ENCODE measurements at regions not wholly inside any gene's neighbourhood (a gene's known extent, or its start where the extent isn't known, plus 50 kb on each side); places are given as distances from the start of the nearest gene placed in this dataset.

DNA sequence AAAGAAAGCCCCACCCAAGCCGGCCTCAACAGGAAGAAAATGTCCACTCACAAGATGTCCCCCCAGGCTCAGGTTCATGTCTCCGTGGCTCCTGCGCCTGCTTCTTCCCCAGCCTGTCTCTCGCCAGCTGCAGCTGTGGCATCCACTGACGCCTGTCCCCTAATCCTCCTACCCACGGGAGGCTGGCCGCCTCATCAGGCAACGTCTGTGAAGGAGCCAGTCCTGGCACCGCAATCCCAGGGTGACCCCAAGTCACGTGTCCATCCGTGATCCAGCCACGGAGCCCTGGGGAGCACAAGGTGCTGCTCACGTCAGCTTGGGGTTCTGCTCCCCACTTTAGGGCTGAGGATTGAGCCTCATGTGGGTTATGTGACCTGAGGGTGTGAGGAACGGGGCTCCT lies 640.3 kb downstream of the CDH26 start:
- no peak for DNase-seq

- DNase-seq = no peak
Measured at GRCh38 chr20:60599381-60599780, 641.2 kb downstream of the CDH26 start.

DNA sequence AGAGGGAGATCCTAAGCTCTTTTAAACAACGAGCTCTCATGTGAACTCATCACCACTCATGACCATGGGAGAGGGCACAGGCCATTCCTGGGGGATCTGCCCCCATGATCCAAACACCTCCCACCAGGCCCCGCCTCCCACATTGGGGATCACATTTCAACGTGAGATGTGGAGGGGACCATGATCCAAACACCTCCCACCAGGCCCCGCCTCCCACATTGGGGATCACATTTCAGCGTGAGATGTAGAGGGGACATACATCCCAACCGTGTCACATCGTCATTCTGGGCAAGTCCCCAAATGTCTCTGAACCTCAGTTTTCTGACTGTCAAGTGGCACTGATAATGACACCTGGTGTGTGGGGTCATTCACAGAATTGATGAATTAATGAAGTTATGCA lies 641.8 kb downstream of the CDH26 start:
- no peak for DNase-seq

GRCh38 chr20:60624066-60624465 lies 628.0 kb upstream of the CDH4 start:
- no peak for DNase-seq

DNA sequence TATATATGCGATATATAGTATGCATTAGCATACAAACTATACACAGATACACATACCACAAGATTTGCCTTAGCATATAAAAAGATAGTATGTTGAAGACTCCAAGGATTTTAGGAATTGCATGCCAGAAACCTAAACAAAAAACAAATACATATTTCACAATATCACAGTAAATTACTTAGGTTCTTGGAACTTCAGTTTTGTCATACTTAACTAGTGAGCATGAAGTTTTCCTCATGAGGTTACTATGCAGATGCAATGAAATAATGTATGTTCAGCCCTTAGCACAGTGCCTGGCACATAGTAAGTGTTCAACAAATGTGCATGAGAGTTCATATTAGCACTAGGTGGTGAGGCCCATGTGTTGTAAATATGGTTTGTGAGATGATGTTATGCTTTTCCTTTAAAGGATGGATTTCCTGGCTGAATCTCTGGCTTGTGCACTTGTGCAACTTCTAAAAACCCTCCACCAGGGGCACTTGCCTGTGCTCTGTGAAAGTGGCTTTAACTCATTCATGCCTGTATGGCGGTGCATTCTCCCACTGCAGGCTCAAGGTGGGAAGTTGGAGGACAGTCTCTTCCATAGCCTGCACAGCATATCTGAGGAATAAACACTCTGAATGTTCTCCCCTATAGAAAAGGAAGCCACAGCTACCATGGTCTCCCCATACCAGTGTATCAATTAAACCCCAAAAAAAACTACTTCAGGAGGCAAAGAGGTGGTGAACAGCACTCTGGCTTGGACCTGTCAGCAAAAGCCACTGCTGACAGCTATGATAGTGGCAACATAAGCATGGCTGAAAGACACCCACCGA lies 624.1 kb upstream of the CDH4 start:
- DNase-seq = no peak

- DNase-seq = no peak
Measured at GRCh38 chr20:60628749-60629148, 623.3 kb upstream of the CDH4 start.

DNA sequence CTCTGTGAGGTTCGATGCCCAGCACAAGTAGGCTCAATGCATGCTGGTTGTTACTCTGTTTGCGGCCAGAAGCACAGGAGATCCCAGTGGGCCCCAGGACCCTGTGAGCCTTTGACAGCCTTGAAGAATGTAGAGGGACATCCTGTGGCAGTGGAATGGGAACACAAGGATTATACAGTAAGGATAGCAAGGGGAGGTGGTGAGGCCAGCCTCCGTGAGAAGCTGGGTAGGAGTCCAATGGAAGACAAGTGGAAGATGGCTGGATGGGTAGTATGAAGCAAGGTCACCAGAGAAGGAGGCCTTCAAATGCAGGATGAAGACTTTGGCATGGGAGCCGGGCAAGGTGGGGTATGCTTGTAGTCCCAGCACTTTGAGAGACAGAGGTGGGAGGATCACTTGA lies 622.9 kb upstream of the CDH4 start:
- DNase-seq = no peak

DNA sequence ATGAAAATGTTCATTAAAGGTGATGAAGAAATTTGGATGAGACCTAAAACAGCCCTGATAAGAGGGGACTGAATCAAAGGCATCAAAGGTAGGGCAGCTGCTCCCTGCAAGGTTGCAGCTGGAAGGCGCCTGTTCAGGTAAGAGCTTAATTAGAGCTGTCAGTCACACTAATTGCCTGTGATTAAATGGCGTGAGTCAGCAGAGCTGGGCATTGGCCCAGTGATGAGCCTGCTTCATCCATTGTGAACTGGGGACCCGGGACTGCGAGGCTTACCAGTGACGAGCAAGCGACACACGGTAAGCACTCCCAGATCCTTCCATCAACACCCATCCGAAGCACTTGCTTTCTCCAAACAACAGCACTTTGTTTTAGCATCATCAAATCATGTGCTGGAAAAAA lies 621.5 kb upstream of the CDH4 start:
- no peak for DNase-seq

- no peak for DNase-seq
Measured at GRCh38 chr20:60631585-60632287, 620.3 kb upstream of the CDH4 start.

DNA sequence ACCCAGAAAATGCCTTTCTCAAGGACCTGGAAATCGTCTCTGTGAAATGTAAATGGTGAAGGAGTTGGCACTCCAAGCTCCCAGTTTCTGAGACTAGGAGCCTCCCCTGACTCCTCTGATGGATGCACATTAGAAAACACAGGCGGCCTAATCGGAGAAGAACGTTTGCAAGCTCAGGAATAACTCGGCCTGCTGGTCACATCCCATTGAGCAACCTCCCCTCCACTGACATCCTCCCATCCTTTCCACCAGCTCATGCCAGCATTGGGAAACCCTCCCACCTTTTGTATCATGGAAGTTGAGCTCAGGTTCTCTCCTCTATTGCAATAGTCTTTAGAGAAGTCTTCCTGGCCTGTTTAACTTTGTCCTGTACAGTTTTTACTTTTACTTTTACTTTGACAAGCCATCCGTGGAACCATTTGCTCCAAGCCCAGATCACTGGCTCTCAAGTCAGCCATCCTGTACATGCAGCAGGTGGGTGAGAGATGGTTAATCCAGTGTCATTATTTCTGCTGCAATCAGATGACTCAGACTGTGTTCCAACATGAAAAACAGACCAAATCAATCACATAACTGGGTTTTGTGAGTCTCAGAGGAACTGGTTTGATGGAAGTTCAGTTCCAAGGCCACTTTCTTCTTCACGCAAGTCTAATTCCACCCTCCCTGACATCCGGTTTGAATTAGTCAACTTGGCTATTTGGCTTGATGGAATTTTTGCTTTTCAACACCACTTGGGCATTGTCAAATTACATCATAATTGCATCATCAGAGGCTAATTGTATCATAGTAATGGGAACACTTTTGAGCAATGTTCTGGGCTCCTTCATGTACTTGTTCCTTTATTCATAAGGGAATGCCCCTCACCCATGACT lies 619.4 kb upstream of the CDH4 start:
- DNase-seq = no peak

GRCh38 chr20:60634491-60635172 lies 617.4 kb upstream of the CDH4 start:
- DNase-seq = no peak

GRCh38 chr20:60636417-60636816 lies 615.6 kb upstream of the CDH4 start:
- no peak for DNase-seq

DNA sequence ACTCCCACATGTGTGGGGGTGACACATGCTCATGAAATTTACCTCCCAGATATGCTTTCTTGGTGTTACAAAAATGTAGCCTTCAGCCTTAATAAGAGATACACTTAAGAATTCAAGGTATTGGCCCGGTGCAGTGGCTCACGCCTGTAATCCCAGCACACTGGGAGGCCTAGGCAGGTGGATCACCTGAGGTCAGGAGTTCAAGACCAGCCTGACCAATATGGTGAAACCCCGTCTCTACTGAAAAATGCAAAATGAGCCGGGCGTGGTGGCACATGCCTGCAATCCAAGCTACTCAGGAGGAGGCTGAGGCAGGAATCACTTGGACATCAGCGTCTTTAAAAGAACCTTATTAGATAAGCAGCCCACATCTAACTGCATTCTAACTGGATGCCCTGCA lies 614.3 kb upstream of the CDH4 start:
- DNase-seq = no peak

GRCh38 chr20:60638430-60639098 lies 613.5 kb upstream of the CDH4 start:
- no peak for DNase-seq

GRCh38 chr20:60641879-60642447 lies 610.1 kb upstream of the CDH4 start:
- DNase-seq = no peak

DNA sequence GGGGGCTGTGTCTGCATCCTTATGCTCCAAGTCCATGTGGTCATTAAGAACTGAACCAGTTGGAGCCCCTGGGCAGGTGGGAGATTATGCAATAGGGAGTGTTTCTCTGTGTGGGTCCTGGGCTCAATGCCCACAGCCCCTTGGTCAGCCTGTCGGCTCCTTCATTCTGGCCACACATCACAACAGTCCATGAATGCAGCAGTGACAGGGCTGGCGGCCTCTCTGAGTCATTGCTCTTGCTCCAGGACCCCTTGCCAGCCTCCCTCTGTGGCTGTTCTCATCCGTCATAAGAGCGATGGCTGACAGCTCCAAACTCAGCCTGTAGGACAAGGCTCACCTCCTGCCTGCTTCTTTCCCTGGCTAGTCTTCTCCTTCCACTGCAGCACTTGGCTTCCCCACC lies 609.5 kb upstream of the CDH4 start:
- no peak for DNase-seq

DNA sequence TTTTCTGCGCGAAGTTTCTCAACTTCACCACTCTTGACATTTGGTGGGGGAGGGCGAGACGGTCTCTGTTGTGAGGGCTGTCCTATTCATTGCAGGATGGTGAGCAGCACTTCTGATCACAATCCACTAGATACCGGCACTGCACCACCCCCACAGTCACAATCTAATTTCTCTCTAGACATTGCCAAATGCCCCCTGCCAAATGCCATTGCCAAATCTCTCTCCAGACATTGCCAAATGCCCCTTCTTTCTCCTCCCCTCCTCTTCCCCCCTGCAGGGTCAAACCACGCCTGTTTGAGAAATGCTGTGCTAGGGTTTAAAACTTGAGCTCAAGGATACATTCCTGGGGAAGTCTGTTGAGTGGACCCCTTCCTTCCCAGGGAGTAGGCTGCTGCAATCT lies 603.5 kb upstream of the CDH4 start:
- no peak for DNase-seq

GRCh38 chr20:60649541-60649940 lies 602.5 kb upstream of the CDH4 start:
- DNase-seq = no peak

- DNase-seq = no peak
Measured at GRCh38 chr20:60650087-60650486, 602.0 kb upstream of the CDH4 start.

DNA sequence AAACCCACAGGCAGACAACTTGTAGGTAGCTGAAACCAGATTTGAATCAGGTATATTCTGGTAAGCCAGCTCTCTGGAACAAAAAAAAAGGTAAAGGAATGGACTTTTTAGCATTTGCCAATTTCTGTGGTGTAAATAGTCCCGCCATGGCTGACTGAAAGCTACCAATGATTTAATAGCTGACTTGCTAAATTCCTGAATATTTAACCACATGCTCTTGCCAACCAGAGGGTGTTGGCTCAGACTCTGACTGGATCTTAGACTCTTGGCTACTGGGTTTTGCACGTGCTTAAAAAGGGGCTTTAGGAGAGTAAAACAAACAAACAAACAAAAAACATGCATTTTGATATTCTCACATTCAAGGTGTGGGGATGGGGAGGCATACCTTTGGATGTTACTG lies 600.0 kb upstream of the CDH4 start:
- no peak for DNase-seq

DNA sequence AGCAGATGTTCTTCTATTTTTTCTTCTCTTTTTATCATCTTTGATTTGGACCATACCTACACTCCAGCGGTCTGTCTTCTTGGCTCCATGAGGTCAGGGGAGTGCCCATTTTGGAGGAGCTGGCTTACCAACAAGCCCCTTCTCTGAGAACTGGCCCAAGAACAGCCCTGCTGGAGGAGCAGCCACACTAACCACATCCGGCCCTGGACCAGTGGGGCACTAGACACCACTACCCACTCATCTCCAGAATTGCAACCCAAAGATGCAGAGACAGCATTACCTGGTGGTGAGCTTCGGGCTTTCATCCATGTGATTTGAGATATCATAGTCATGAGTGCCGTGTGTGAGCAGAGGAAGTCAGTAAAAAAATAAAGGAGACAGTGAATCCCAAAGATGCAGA lies 599.4 kb upstream of the CDH4 start:
- DNase-seq = no peak
